HTR-8/SVneo (cell line): ENCODE measurements at regions not wholly inside any gene's neighbourhood (a gene's known extent, or its start where the extent isn't known, plus 50 kb on each side); places are given as distances from the start of the nearest gene placed in this dataset.

ENCODE experiments used
- DNase-seq: peaks from one replicate; pipeline ENCODE4 v3.0.0; 2011; ENCODE audit warnings: low spot score, mixed read lengths; ENCODE audit not compliant: insufficient read length
- FAIRE-seq: peaks from 2 replicates; lab custom pipeline; 2011; peaks lifted over from hg19 to GRCh38; lab: Jason Lieb, UNC

DNA sequence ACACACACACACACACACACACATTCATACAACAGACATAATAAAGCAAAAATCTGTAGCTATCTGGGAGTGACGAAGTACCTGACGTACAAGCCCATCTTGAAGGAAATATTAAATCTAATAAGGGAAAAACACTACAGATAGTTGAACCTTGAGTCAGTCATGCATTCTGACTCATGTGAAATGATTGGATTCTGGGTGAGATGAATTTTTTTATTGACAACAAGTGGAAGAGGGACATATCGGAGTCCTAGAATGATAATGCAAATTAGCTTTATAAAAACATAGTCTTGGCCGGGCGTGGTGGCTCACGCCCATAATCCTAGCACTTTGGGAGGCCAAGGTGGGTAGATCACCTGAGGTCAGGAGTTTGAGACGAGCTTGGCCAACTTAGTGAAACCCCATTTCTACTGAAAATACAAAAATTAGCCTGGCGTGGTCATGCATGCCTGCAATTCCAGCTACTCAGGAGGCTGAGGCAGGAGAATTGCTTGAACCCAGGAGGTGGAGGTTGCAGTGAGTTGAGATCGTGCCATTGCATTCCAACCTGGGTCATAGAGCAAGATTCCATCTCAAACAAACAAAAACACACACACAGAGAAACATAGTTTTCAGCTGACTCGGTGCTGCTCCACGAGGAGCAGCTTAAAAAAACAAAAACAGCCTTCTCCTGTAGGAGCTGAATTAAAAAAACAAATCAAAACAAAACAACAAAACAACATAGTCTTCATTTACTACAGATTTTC, 154.4 kb upstream of the MKLN1 start:
- FAIRE-seq, result no peak

DNA sequence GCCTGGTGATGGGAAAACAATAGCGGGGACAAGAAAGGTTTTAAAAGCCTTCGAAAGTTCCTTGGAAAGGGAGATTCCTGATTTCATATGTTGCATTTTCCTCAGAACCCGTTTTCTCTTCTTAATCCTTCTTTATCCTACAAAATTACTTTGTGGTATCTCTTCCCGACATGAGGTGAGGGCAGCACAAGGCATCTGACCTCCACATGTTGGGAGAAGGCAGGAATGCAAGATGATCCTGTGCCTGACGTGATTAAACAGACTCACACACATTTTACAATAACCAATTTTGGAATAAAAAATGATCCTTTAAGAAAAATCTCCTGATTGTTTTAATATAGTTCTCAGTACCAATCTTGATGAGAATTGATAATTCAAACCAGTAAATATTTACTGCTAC, 153.3 kb upstream of the MKLN1 start:
- DNase-seq (no peak), FAIRE-seq (no peak)

More for the DNA sequence above, 154.4 kb upstream of the MKLN1 start:
- DNase-seq, result peak; percentile 53

DNA sequence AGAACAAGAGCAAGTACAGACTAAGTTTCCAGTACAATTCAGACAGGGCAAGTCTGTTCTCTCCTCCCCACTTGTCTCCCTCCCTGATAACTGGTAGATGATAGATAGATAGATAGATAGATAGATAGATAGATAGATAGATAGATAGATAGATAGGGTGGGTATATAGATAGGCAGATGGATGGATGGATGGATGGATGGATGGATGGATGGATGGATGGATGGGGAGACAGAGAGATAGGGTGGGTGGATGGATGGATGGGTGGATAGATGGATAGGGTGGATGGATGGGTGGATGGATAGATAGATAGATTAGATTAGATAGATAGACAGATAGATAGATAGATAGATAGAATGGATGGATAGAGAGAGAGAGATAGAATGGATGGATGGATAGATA, 152.8 kb upstream of the MKLN1 start:
- DNase-seq (no peak), FAIRE-seq (no peak)

DNA sequence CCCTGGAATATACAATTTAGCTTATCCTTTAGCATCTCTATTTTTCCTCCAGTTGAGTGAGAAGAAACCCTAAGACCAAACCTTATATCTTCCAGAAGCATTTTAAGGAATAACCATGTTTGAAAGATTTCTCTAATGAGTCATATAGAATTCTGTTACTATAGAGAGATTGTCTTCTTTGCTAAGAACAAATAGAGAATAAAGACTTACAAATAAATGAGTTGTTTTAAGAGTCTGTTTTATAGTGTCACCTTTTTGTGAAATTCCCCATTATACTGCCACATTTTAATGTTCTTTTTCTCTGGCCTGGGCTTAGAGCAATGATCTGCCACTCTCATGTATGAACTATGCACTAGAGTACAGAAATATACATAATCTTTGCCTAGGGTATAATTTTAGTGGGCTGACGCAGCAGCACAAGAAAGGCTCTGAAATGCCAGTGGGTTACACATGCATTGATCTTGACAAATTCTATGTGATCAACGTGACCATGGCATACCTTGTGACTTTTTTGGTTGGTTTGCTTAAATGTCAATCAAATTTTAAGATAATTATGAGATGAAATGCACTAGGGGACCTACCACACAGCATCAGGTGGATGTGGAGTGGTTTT, 145.1 kb upstream of the MKLN1 start:
- no peak for FAIRE-seq
- DNase-seq, result no peak

DNA sequence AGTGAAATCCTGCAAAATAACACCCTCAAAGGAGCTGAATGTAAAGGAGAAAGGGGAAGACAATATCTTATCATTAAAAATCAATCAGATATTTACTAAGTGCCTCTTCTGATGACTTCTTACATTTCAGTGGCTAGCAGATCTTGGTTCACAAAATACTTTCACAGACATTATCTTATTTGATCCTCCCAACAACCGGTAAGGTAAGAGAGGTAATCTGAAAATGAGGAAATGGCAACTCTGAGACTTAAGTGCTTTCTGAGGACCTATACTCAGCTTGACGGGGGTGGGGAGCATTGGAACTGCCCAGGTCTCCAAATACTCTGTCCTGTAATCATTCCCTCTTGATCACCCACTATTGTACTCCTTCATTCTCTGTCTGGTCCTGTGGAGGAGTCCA, 144.6 kb upstream of the MKLN1 start:
- FAIRE-seq (no peak), DNase-seq (no peak)

DNA sequence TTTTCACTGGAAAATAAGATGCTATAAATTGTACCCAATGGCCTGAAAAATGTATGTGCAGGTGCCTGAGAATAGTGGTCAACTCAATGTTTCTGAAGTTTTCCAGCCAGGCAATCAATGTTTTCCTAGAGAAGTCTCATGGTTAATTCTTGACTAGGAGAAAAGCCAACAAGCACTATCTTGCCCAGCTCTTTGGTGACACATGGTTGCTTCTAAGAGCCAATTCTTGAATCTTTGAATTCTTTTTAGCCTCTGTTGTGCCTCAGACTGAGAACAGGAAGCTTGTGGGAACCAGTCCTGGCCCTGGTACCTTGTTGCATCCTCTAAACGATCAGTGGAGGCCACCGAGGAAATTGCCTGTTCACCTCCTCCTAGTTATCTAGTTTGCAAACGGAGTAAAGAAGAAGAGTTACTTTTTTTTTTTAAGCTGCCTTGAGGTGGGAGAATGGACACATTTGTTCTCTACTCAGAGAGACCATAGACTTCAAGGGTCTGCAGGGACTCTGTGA, 144.0 kb upstream of the MKLN1 start:
- FAIRE-seq (no peak), DNase-seq (no peak)

DNA sequence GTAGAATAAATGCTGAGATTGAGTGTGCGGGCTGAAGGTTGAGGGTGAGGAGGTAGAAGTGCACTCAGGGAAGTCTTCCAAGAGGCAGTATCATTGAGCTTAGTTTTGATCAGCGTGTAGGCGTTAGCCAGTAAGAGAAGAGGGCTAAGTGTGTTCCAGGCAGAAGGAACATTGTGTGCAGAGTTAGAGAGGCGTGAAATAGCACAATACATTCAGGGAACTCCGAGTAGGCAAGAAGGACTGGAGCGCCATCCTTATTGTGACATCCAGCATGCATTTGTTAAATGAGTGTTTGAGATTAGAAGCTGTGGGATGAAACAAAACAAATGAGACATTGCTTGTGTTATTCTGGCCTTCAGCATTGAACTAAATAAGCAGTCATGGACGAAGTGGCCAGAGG, 140.9 kb upstream of the MKLN1 start:
- no peak for FAIRE-seq

DNA sequence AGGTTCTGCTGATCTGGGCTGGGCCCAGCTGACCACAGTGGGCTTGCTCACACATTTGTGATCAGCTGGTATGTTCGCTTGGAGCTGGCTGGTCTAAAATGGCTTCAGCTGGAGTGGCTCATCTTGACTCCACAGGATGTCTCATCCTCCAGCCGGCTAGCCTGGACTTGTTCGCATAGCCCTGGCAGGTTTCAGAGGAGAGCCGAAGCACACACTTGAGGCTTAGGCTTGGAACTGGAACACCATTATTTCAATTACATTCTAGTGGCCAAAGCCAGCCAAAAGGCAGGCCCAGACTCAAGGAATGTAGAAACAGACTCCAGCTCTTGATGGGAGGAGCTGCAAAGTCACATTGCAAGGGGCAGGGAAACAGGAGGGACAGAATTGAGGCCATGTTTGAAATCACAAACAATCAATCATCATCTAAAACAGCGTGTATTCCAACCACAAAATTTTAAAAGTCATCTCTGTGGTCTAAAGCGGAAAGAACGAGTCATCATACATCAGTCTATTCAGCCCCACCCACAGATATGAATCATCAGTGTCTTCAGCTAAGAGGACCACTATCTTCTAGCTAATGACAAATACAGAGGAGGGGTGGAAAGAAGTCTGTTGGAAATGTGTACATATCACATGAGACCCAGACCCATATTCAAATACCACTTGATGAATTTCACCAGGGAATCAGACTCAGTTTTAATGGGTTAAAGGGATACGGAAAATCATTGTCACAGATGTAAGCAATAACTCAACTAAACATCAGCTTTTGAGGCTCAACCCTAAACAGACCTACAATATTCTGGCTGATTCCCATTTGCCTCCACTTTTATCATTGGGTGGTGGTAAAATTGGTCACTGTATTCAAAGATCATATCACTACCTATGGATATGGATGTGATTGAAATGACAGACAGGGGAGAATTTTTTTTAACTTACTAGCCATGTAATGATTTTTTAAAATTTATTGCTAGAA, 139.0 kb upstream of the MKLN1 start:
- peak; percentile 68 for FAIRE-seq
- DNase-seq, result peak; percentile 72

More for the DNA sequence above, 140.9 kb upstream of the MKLN1 start:
- DNase-seq, result no peak

DNA sequence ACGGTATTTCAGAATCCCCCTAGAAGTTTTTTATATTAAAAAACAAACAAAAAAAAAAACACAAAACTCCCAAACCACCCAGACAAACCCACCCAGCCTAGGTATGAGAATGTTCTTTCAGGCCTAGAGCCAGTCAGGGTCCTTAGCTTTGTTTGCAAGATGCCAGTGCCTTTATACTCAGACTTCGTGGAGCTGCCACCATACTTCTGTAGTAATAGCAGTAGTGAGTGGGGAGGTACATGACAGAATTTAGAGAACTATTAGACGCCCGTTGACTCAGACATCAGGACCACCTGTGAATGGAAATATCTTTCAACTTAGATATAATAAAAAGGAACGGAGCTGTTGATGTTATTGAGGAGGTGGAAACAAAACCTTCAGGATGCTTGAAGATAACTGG, 138.2 kb upstream of the MKLN1 start:
- FAIRE-seq, result no peak
- no peak for DNase-seq

DNA sequence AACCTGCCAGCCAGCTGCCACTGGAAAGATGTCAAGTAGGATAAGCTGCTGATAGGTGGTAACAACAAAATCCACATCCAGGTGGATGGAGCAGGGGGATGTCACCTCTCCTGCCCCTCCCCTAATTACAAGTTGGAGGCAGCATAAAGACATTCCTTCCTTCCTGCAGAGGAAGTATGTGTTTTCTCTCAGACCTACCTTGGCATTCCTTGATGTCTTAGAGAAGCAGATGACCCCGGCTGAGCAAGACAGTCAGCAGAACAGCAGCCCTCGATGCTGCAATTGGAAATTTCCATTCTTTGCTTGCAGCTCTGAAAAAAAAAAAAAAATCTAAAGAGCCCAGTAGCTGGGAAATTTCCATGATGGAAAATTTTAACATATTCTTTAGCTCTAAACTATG, 137.5 kb upstream of the MKLN1 start:
- peak; percentile 49 for FAIRE-seq
- no peak for DNase-seq

DNA sequence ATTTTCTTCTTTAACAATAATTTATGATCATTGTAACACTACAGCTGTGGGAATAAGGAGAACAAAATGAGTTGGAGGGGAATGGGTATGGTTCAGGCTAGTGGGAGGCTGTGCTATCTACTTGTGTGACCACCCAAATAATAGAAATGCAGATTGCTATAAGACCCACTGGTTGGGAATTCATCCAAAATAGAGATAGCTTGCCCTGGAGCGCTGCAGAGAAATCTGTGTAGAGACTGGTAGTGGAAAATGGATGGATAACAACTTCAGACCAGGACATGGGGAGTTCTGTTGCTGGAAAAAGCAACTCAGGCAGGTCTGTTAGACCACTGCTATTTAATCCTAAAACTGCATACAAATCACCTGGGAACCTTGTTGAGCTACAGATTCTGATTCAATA, 137.1 kb upstream of the MKLN1 start:
- FAIRE-seq (no peak), DNase-seq (no peak)

DNA sequence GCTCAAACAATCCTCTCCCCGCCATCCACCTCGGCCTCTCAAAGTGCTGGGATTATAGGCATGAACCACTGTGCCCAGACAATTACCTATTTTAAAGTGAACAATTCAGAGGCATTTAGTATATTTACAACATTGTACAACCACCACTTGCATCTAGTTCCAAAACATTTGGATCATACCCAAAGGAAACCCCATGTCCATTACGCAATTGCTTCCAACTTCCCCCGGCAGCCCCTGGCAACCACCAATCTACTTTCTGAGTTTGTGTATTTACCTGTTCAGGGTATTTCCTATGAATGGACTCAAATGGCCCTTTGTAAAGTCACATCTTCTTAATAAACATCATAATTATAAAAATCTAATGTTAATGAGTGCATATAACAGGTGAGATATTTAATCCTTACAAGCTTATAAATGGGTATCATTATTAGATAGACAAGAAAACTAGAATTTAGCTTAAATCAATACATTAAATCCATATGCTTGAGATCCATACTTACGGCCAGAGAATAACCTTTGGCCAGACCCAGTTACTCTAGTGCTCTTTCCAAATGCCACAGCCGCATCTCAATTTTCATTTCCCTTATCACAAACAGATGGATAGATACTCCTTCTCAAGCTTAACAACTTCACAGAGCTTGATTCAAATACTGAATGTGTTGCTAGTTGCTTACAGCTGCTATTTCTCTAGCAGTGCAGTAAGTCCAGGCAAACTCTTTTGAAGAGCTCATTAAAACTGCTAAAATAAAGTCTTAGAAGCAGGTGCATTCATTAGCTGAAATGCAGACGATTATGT, 133.4 kb upstream of the MKLN1 start:
- DNase-seq (no peak), FAIRE-seq (no peak)

DNA sequence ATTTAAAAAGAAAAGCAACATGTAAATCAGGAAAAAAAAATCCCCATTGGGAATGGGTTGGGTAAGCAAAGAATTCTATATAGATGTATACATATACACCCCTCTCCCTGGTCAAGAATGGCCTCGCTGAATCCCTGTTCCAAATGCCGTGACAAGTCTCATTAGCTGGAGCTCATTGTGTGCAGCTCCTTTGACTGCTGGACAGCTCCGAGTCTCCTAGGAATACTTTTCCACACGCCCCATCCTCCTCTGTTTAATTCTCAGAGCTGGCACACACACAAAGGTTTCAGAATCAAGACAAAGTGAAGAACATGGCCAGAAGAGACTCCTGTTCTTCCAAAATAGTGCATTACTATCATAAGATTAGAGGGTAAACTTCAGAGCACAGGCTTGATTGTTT, 130.9 kb upstream of the MKLN1 start:
- FAIRE-seq, result no peak
- DNase-seq, result peak; percentile 9

DNA sequence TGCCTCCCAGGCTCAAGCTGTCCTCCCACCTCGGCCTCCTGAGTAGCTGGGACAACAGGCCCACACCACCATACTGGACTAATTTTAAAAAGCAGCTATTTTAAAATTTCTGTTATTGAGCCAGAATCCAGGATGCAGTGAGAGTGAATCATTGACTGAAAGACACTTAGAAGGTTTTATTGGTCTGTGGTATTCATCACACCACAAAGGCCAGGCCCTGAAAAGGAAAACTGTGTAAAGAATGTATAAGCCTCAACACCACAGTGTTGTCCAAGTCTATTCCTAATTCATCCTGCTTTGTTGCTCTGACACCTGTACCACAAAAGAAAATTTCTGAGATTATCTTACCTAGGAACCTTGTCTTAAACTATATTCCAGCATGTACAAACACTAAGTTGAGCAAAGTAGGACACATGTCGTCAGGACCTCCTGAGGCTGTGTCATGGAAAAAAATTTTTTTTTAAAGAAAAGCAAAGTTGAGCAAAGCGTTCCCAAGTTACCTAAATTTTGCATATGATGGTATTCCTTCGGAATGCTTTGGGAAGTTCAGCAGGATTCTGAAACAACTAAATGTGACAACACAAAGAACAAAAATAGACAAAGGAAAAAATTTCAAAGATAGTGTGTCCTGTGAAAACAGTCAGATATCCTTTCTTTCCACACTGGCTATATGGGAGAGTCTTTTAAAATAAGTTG, 129.6 kb upstream of the MKLN1 start:
- DNase-seq (peak; percentile 22), FAIRE-seq (no peak)

DNA sequence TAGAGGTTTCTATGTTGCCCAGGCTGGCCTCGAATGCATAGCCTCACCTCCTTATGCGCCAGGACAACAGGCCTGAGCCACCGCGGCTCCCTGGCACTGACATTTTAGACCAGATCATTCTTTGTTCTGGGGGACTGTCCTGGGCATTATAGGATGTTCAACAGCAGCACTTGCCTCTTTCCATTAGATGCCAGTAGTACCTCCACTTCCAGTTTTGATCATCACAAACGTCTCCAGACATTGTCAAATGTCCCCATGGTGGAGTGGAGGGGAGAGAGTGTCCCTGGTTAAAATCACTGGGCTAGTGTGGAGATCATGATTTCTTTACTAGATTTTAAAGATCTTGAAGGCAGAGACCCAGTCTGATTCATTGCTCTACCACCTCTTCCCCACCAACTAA, 125.2 kb upstream of the MKLN1 start:
- FAIRE-seq, result no peak
- DNase-seq, result no peak

DNA sequence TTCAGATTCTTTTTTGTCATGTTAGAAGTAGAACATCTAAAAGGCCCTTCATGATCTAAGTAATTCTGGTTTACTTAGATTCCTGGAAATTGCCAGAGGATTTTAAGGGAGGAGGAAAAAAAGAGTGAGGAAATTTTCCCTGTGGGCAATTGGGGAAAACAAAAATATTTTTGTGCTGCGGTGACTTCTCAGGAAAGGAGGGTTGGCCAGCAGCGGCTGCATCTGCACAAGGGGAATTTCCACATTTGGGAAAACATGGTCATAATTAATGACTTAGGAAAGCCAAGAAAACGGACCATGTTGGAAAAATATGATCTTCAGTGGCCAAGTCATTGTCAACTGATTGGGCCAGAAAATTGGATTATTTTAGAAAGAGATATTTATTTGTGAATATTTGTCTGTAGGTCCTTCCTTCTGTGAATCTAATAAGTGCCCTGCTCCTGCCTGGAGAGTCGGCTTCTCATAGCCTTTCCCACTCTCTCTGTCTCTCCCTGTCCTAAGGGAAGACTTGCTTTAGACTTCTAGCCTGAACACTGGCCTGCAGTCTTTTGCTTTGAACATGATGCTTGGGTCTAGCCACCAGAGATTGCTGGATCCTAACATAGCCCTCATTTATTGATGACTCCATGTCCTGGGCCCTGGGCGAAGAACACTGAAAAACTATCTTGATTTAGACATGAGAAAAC, 124.2 kb upstream of the MKLN1 start:
- no peak for FAIRE-seq
- no peak for DNase-seq

DNA sequence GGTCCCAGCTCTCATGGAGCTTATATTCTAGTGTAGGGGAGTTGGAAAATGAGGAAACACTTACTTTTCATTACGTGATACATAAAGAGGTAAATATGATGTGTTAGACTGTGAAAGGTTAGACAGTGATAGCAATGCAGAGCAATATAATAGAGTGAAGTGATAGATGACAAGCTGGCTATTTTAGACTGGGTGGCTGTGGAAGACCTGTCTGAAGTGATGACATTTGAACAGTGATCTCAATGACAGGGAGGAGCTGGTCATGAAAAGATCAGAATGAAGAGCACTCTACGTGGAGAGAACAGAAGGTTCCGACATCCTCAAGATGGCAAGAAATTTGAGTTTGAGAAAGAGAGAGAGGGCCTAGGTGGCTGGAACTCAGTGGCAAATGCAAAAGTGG, 118.9 kb upstream of the MKLN1 start:
- no peak for FAIRE-seq
- DNase-seq, result no peak

DNA sequence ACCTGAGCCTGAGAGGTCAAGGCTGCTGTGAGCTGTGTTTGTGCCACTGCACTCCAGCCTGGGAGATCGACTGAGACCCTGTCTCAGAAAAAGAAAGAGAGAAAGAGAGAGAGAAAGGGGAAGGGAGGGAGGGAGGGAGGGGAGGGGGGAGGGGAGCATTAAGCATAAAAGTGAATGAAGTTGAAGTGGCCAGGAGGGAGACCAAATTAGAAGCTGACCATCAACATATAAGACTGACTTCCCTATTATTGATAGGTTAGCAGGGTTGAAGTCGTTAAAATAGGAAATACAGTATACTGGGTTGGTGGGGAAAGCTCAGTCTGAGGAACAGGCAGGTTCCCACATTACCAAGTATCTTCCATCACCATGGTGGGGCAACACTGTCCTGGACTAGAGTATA, 117.1 kb upstream of the MKLN1 start:
- DNase-seq, result no peak
- FAIRE-seq, result no peak

DNA sequence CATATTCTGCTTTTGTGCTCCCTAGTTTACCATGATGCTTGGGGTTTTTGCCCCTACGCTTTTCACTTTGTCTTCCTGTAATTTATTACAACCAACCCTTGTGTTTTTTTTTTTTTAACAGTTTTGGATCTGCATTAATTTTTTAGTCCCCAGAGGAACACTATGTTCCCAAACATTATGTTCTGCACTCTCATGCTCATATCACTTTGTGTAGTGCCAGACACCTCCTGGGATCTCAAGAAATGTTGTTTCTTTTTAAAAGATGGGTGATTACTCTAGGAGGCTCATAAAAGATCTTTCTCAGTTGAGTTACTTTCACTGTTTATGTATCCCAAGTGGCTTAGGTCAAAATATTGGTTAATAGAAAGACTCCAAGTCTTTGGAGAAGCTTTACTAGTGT, 116.2 kb upstream of the MKLN1 start:
- no peak for FAIRE-seq
- no peak for DNase-seq
